ENCODE measurements at regions not wholly inside any gene's neighbourhood (a gene's known extent, or its start where the extent isn't known, plus 50 kb on each side); places are given as distances from the start of the nearest gene placed in this dataset.

DNA sequence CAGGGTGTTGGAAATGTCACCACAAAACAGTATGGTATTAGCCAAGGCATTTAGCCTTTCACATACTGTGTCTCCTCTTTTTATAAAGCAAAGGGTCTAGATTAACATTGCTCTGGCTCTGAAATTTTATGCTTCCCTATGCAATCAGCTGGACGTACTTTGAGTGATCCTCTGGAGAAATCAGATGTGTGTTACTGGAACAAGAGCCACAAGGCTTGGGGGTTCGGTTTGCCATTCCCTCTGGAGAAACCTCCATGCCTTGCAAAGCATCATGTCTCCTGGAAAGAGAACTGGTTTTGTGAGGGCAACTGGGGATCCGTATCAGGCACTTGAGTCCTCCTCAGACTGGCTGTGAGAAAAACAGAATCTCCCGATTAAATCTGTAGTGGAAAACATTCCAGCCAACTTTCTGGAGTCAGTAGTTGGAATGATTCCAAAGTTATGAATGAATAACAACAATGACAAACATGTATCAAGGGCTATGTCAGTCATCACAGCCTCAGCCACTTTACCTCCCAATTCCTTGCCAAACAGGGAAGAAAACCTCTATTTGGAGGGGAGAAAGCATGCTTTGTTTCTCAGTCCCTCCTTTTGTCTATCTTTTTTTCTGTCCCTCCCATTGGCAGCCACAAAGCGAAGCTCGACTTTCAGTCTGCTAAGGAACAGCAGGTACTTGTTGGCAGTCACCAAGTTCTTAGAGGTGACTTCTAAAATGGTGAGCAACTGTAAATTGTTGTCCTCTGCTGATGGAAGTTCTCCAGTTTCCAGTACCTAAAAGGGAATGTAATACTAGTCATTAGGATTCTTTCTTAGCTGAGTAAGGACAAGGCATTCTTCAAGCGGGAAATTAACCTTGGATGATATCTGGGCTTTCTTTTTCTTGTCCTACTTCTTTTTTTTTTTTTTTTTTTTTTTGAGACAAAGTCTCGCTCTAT lies 864.8 kb upstream of the AUTS2 start:
- Histone ChIP-seq H3K27ac (ENCODE audit: low read length, poor library complexity, severe bottlenecking) (no peak overlapping the region), H3K18ac (ENCODE audit: low read depth in 1 of 2, low read length in 2 of 2) (no peak overlapping the region), H3K4me2 (ENCODE audit: low read length, poor library complexity, severe bottlenecking) (no peak overlapping the region), H2BK12ac (ENCODE audit: low read length in 2 of 2) (no peak overlapping the region), H3K23ac (ENCODE audit: low read length in 2 of 2) (no peak overlapping the region), H4K8ac (ENCODE audit: low read length) (no peak overlapping the region), H3K14ac (ENCODE audit: low read length in 2 of 2) (no peak overlapping the region), H3K4me3 (ENCODE audit: insufficient read depth in 1 of 2, low read depth in 1 of 2, low read length in 2 of 2) (no peak overlapping the region), H3K27me3 (ENCODE audit: control insufficient read depth in 1 of 2, insufficient read depth in 1 of 2, low read length in 2 of 2) (peaks cover 0 to 19% of the 10 kb centered on the region in 2 experiments), H3K36me3 (ENCODE audit: control insufficient read depth in 1 of 2, insufficient read depth in 2 of 2, low read depth in 1 of 2, low read length in 2 of 2) (no peaks in the 10 kb centered on the region), H3K9ac (ENCODE audit: low read length) (no peak overlapping the region), H4K91ac (ENCODE audit: low read length) (no peak overlapping the region), H2BK5ac (ENCODE audit: low read depth, low read length, poor library complexity, severe bottlenecking) (no peak overlapping the region), H3K4me1 (ENCODE audit: control insufficient read depth, insufficient read depth, low read depth, low read length) (no peaks in the 10 kb centered on the region), H3K4ac (ENCODE audit: low read depth in 1 of 2, low read length in 2 of 2) (no peak overlapping the region), H2AK5ac (ENCODE audit: low read length, severe bottlenecking) (no peak overlapping the region), H3K9me3 (ENCODE audit: control insufficient read depth, low read length) (no peaks in the 10 kb centered on the region), H3K79me1 (replicated peaks; ENCODE audit: low read length, poor library complexity, severe bottlenecking) (no peaks in the 10 kb centered on the region), H2AFZ (ENCODE audit: low read depth, low read length) (no peak overlapping the region), H2BK120ac (ENCODE audit: low read depth, low read length) (no peak overlapping the region), H2BK15ac (ENCODE audit: low read depth, poor library complexity, severe bottlenecking) (no peak overlapping the region)
- WGBS: 65% methylated on average over 6 of the region's 8 CpGs
- no peak for DNase-seq

- Histone ChIP-seq H3K9me3 (ENCODE audit: control insufficient read depth, low read length) (no peaks in the 10 kb centered on the region), H4K8ac (ENCODE audit: low read length) (no peak overlapping the region), H2BK120ac (ENCODE audit: low read depth, low read length) (no peak overlapping the region), H3K36me3 (ENCODE audit: control insufficient read depth in 1 of 2, insufficient read depth in 2 of 2, low read depth in 1 of 2, low read length in 2 of 2) (no peaks in the 10 kb centered on the region), H2BK15ac (ENCODE audit: low read depth, poor library complexity, severe bottlenecking) (no peak overlapping the region), H3K27me3 (ENCODE audit: control insufficient read depth in 1 of 2, insufficient read depth in 1 of 2, low read length in 2 of 2) (peaks cover 0 to 19% of the 10 kb centered on the region in 2 experiments), H3K23ac (ENCODE audit: low read length in 2 of 2) (no peak overlapping the region), H2BK12ac (ENCODE audit: low read length in 2 of 2) (no peak overlapping the region), H2BK5ac (ENCODE audit: low read depth, low read length, poor library complexity, severe bottlenecking) (no peak overlapping the region), H3K9ac (ENCODE audit: low read length) (no peak overlapping the region), H3K18ac (ENCODE audit: low read depth in 1 of 2, low read length in 2 of 2) (no peak overlapping the region), H3K4me3 (ENCODE audit: insufficient read depth in 1 of 2, low read depth in 1 of 2, low read length in 2 of 2) (no peak overlapping the region), H3K4me2 (ENCODE audit: low read length, poor library complexity, severe bottlenecking) (no peak overlapping the region), H2AK5ac (ENCODE audit: low read length, severe bottlenecking) (no peak overlapping the region), H3K27ac (ENCODE audit: low read length, poor library complexity, severe bottlenecking) (no peak overlapping the region), H4K91ac (ENCODE audit: low read length) (no peak overlapping the region), H3K14ac (ENCODE audit: low read length in 2 of 2) (no peak overlapping the region), H3K4ac (ENCODE audit: low read depth in 1 of 2, low read length in 2 of 2) (no peak overlapping the region), H3K79me1 (replicated peaks; ENCODE audit: low read length, poor library complexity, severe bottlenecking) (no peaks in the 10 kb centered on the region), H2AFZ (ENCODE audit: low read depth, low read length) (no peak overlapping the region), H3K4me1 (ENCODE audit: control insufficient read depth, insufficient read depth, low read depth, low read length) (no peaks in the 10 kb centered on the region)
- DNase-seq: no peak
- WGBS: 79% methylated on average over 5 of the region's 5 CpGs
Observed at GRCh38 chr7:68734431-68734830, 863.8 kb upstream of the AUTS2 start.

DNA sequence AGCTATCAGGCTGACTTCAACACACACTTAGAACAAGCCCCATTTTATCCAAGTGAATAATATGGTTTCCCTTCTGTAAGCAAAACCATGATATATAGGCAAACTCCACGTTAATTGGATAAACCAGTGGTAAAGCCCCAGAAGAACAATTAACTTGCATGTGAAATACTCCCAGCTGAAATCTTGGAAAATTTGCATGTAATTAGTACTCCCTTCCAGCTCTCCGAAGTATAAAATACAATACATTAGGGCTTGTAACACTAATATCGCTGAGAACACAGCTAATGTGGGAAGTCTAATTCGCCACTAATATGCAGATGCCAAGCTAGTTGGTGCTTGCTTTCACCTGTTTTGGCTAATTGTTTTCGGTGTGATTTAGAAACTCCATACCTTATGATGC lies 859.0 kb upstream of the AUTS2 start:
- WGBS: 83% methylated on average over 5 of the region's 5 CpGs

GRCh38 chr7:68744036-68744435 lies 854.2 kb upstream of the AUTS2 start:
- no peak overlapping the region for H3K27ac ChIP-seq (ENCODE audit: low read length, poor library complexity, severe bottlenecking)
- no peak overlapping the region for H3K14ac ChIP-seq (ENCODE audit: low read length in 2 of 2)
- no peak overlapping the region for H2AFZ ChIP-seq (ENCODE audit: low read depth, low read length)
- H3K4me1 ChIP-seq (ENCODE audit: control insufficient read depth, insufficient read depth, low read depth, low read length): no peaks in the 10 kb centered on the region
- H3K4me2 ChIP-seq (ENCODE audit: low read length, poor library complexity, severe bottlenecking): no peak overlapping the region
- no peak overlapping the region for H2BK120ac ChIP-seq (ENCODE audit: low read depth, low read length)
- H3K9ac ChIP-seq (ENCODE audit: low read length): no peak overlapping the region
- H3K4ac ChIP-seq (ENCODE audit: low read depth in 1 of 2, low read length in 2 of 2): no peak overlapping the region
- no peaks in the 10 kb centered on the region for H3K36me3 ChIP-seq (ENCODE audit: control insufficient read depth in 1 of 2, insufficient read depth in 2 of 2, low read depth in 1 of 2, low read length in 2 of 2)
- no peak for DNase-seq
- no peaks in the 10 kb centered on the region for H3K79me1 ChIP-seq (replicated peaks; ENCODE audit: low read length, poor library complexity, severe bottlenecking)
- H2BK5ac ChIP-seq (ENCODE audit: low read depth, low read length, poor library complexity, severe bottlenecking): no peak overlapping the region
- no peak overlapping the region for H3K23ac ChIP-seq (ENCODE audit: low read length in 2 of 2)
- H3K27me3 ChIP-seq (ENCODE audit: control insufficient read depth in 1 of 2, insufficient read depth in 1 of 2, low read length in 2 of 2): no peaks in the 10 kb centered on the region
- 87% methylated on average over 5 of the region's 5 CpGs for WGBS
- H2BK15ac ChIP-seq (ENCODE audit: low read depth, poor library complexity, severe bottlenecking): no peak overlapping the region
- H2BK12ac ChIP-seq (ENCODE audit: low read length in 2 of 2): no peak overlapping the region
- H4K8ac ChIP-seq (ENCODE audit: low read length): no peak overlapping the region
- H2AK5ac ChIP-seq (ENCODE audit: low read length, severe bottlenecking): no peak overlapping the region
- no peaks in the 10 kb centered on the region for H3K9me3 ChIP-seq (ENCODE audit: control insufficient read depth, low read length)
- no peak overlapping the region for H4K91ac ChIP-seq (ENCODE audit: low read length)
- no peak overlapping the region for H3K4me3 ChIP-seq (ENCODE audit: insufficient read depth in 1 of 2, low read depth in 1 of 2, low read length in 2 of 2)
- H3K18ac ChIP-seq (ENCODE audit: low read depth in 1 of 2, low read length in 2 of 2): no peak overlapping the region

More for the DNA sequence above, 859.0 kb upstream of the AUTS2 start:
- Histone ChIP-seq H4K8ac (ENCODE audit: low read length) (no peak overlapping the region), H3K4me2 (ENCODE audit: low read length, poor library complexity, severe bottlenecking) (no peak overlapping the region), H3K27ac (ENCODE audit: low read length, poor library complexity, severe bottlenecking) (no peak overlapping the region), H2AFZ (ENCODE audit: low read depth, low read length) (no peak overlapping the region), H3K18ac (ENCODE audit: low read depth in 1 of 2, low read length in 2 of 2) (no peak overlapping the region), H2BK5ac (ENCODE audit: low read depth, low read length, poor library complexity, severe bottlenecking) (no peak overlapping the region), H3K36me3 (ENCODE audit: control insufficient read depth in 1 of 2, insufficient read depth in 2 of 2, low read depth in 1 of 2, low read length in 2 of 2) (no peaks in the 10 kb centered on the region), H3K14ac (ENCODE audit: low read length in 2 of 2) (no peak overlapping the region), H3K4ac (ENCODE audit: low read depth in 1 of 2, low read length in 2 of 2) (no peak overlapping the region), H3K23ac (ENCODE audit: low read length in 2 of 2) (no peak overlapping the region), H2AK5ac (ENCODE audit: low read length, severe bottlenecking) (no peak overlapping the region), H3K4me1 (ENCODE audit: control insufficient read depth, insufficient read depth, low read depth, low read length) (no peaks in the 10 kb centered on the region), H3K27me3 (ENCODE audit: control insufficient read depth in 1 of 2, insufficient read depth in 1 of 2, low read length in 2 of 2) (peaks cover 0 to 4% of the 10 kb centered on the region in 2 experiments), H3K9me3 (ENCODE audit: control insufficient read depth, low read length) (no peaks in the 10 kb centered on the region), H3K79me1 (replicated peaks; ENCODE audit: low read length, poor library complexity, severe bottlenecking) (no peaks in the 10 kb centered on the region), H3K9ac (ENCODE audit: low read length) (no peak overlapping the region), H2BK15ac (ENCODE audit: low read depth, poor library complexity, severe bottlenecking) (no peak overlapping the region), H3K4me3 (ENCODE audit: insufficient read depth in 1 of 2, low read depth in 1 of 2, low read length in 2 of 2) (no peak overlapping the region), H2BK120ac (ENCODE audit: low read depth, low read length) (no peak overlapping the region), H4K91ac (ENCODE audit: low read length) (no peak overlapping the region), H2BK12ac (ENCODE audit: low read length in 2 of 2) (no peak overlapping the region)
- no peak for DNase-seq
